Ovary (tissue), 7 donors: ENCODE measurements at regions not wholly inside any gene's neighbourhood (a gene's known extent, or its start where the extent isn't known, plus 50 kb on each side); places are given as distances from the start of the nearest gene placed in this dataset.

Experiments used
- DNase-seq, 5 donors: peaks; one replicate each; pipeline ENCODE4 v3.0.0-alpha.2; 2019 to 2020
- H3K27ac ChIP-seq, 2 donors: fragments of 200-600 bp; one replicate each; pipeline versions ENCODE4 v1.5.1 to v1.8.0; 2019 to 2022
- H3K27me3 ChIP-seq: fragments of 200-600 bp; one replicate; pipeline ENCODE4 v1.8.0; 2022
- H3K36me3 ChIP-seq: fragments of 200-600 bp; sonication (generic); one replicate; pipeline ENCODE4 v1.5.1; 2019
- H3K4me1 ChIP-seq: one replicate; pipeline ENCODE4 v1.8.1; 2013; ENCODE audit warnings: mild to moderate bottlenecking, moderate library complexity; ENCODE audit not compliant: insufficient read depth
- H3K4me3 ChIP-seq: fragments of 200-600 bp; sonication (generic); one replicate; pipeline ENCODE4 v1.5.1; 2017
- H3K9me3 ChIP-seq, 2 donors: fragments of 200-600 bp in 1 of 2; sonication (generic) in 1 of 2; one replicate each; pipeline versions ENCODE4 v1.5.1 to v1.8.1; 2013 to 2019; ENCODE audit warnings: mild to moderate bottlenecking in 1 of 2, moderate library complexity in 1 of 2
- CTCF ChIP-seq, 3 donors: fragments of 450-650 bp in 2 of 3; fragments of 200-600 bp in 1 of 3; IDR thresholded peaks; one replicate each; pipeline versions ENCODE4 v1.5.1 to v1.8.0; 2016 to 2022; ENCODE audit warnings: antibody characterized with exemption in 3 of 3, mild to moderate bottlenecking in 1 of 3
- EP300 ChIP-seq: sonication (generic); formaldehyde crosslinking; IDR thresholded peaks from one replicate; pipeline ENCODE4 v1.6.1; 2017; ENCODE audit warnings: antibody characterized with exemption
- POLR2A ChIP-seq: fragments of 450-650 bp; IDR thresholded peaks from one replicate; pipeline ENCODE4 v1.6.1; 2017; ENCODE audit warnings: antibody characterized with exemption, mild to moderate bottlenecking, moderate library complexity
- WGBS, 3 donors: extraction: QIAGEN DNeasy Blood & Tissue Kit in 1 of 3; methylation state at CpG; one replicate each; pipeline versions ENCODE4 v1.1.5 to v1.1.7; 2013 to 2017; 5-methylcytosine and 5-hydroxymethylcytosine counted together
- intact Hi-C, 4 donors: fragments of 100-400 bp; cut with DNase I; formaldehyde crosslinking; loops; one replicate each; pipeline versions ENCODE4 v1.11.0 to v1.15.1; 2022 to 2023
- donor health status: DM: no; HTN: no; CAD: no; lungs with moderate emphysema.
- donor health status: DM: no; HTN: no; CAD: no.
- donor health status: Bipolar disorder and iron deficiency.
- donor health status: DM: no; HTN: no; CAD: no.
- donor health status: DM: yes; HTN: yes; CAD: no.

GRCh38 chr12:19039515-19039914 lies 90.0 kb upstream of the PLEKHA5 start:
- no peak for DNase-seq
- Histone ChIP-seq H3K27ac (peak overlapping the region in 1 of 2 donors; percentile 35), H3K9me3 (no peaks in the 10 kb centered on the region), H3K27me3 (no peaks in the 10 kb centered on the region), H3K4me3 (no peak overlapping the region), H3K4me1 (peaks cover 9% of the 10 kb centered on the region), H3K36me3 (no peaks in the 10 kb centered on the region)
- WGBS, 3 donors, result 6 to 21% (median 7%) methylated on average over 3 of the region's 3 CpGs
- no peak for TF ChIP-seq POLR2A
- no peak for TF ChIP-seq EP300
- no peak for TF ChIP-seq CTCF (IDR thresholded peaks at IDR 0.05)
- intact Hi-C loops, result no loop called here

GRCh38 chr12:19042221-19042620 lies 87.3 kb upstream of the PLEKHA5 start:
- Histone ChIP-seq H3K4me3 (no peak overlapping the region), H3K27me3 (no peaks in the 10 kb centered on the region), H3K27ac (no peak overlapping the region), H3K9me3 (no peaks in the 10 kb centered on the region), H3K4me1 (peaks cover 9% of the 10 kb centered on the region), H3K36me3 (no peaks in the 10 kb centered on the region)
- TF ChIP-seq CTCF (IDR thresholded peaks at IDR 0.05) (no peak), POLR2A (no peak), EP300 (no peak)
- no peak for DNase-seq
- intact Hi-C loops, result no loop called here
- WGBS, 3 donors, result 95 to 98% (median 96%) methylated on average over 3 of the region's 3 CpGs

GRCh38 chr12:19044430-19044829 lies 85.1 kb upstream of the PLEKHA5 start:
- Histone ChIP-seq H3K4me3 (no peak overlapping the region), H3K27ac (no peak overlapping the region), H3K9me3 (no peaks in the 10 kb centered on the region), H3K4me1 (peaks cover 6% of the 10 kb centered on the region), H3K36me3 (no peaks in the 10 kb centered on the region), H3K27me3 (no peaks in the 10 kb centered on the region)
- no peak for TF ChIP-seq CTCF (IDR thresholded peaks at IDR 0.05)
- no peak for TF ChIP-seq POLR2A
- TF ChIP-seq EP300, result no peak
- intact Hi-C loops, result no loop called here
- no peak for DNase-seq
- WGBS, 3 donors, result 11 to 31% (median 20%) methylated on average over 3 of the region's 3 CpGs

GRCh38 chr12:19044891-19045290 lies 84.6 kb upstream of the PLEKHA5 start:
- Histone ChIP-seq H3K4me1 (peaks cover 6% of the 10 kb centered on the region), H3K9me3 (no peaks in the 10 kb centered on the region), H3K27me3 (no peaks in the 10 kb centered on the region), H3K36me3 (no peaks in the 10 kb centered on the region), H3K27ac (no peak overlapping the region), H3K4me3 (no peak overlapping the region)
- intact Hi-C loops, result no loop called here
- no peak for DNase-seq
- TF ChIP-seq POLR2A (no peak), EP300 (no peak), CTCF (IDR thresholded peaks at IDR 0.05) (no peak)
- WGBS, 3 donors, result 16 to 48% (median 27%) methylated on average over 4 of the region's 4 CpGs

- H3K27me3 ChIP-seq, result no peaks in the 10 kb centered on the region
- no peak for TF ChIP-seq CTCF (IDR thresholded peaks at IDR 0.05)
- TF ChIP-seq POLR2A, result no peak
- TF ChIP-seq EP300, result no peak
- H3K4me1 ChIP-seq, result peaks cover 3% of the 10 kb centered on the region
- no peaks in the 10 kb centered on the region for H3K9me3 ChIP-seq
- intact Hi-C loops, result no loop called here
- DNase-seq, result no peak
- no peak overlapping the region for H3K4me3 ChIP-seq
- H3K36me3 ChIP-seq, result no peaks in the 10 kb centered on the region
- H3K27ac ChIP-seq, result no peak overlapping the region
- WGBS, 3 donors, result 27 to 40% (median 35%) methylated on average over 2 of the region's 2 CpGs
Measured at GRCh38 chr12:19045426-19045825, 84.1 kb upstream of the PLEKHA5 start.
